Sigmoid colon (tissue), 6 donors: ENCODE measurements at regions not wholly inside any gene's neighbourhood (a gene's known extent, or its start where the extent isn't known, plus 50 kb on each side); places are given as distances from the start of the nearest gene placed in this dataset.

ENCODE experiments used
- DNase-seq: peaks from one replicate; pipeline ENCODE4 v3.0.0-alpha.2; 2019
- H3K27ac ChIP-seq, 4 donors: fragments of 200-600 bp; sonication (generic); one replicate each; pipeline ENCODE4 v1.5.1; 2016 to 2019; ENCODE audit warnings: mild to moderate bottlenecking in 1 of 4
- H3K27me3 ChIP-seq, 3 donors: fragments of 200-600 bp; sonication (generic); one replicate each; pipeline ENCODE4 v1.5.1; 2019; ENCODE audit warnings: mild to moderate bottlenecking in 1 of 3
- H3K36me3 ChIP-seq, 4 donors: fragments of 200-600 bp; sonication (generic); one replicate each; pipeline ENCODE4 v1.5.1; 2016 to 2019
- H3K4me1 ChIP-seq, 4 donors: fragments of 200-600 bp; sonication (generic); one replicate each; pipeline ENCODE4 v1.5.1; 2017 to 2019
- H3K4me3 ChIP-seq, 4 donors: fragments of 200-600 bp; sonication (generic); one replicate each; pipeline ENCODE4 v1.5.1; 2017 to 2019; ENCODE audit warnings: mild to moderate bottlenecking in 2 of 4, moderate library complexity in 1 of 4
- H3K9me3 ChIP-seq, 4 donors: fragments of 200-600 bp in 3 of 4; sonication (generic) in 3 of 4; one replicate each; pipeline versions ENCODE4 v1.5.1 to v1.6.1; 2013 to 2019
- EP300 ChIP-seq, 4 donors: sonication (generic); formaldehyde crosslinking; IDR thresholded peaks; one replicate each; pipeline ENCODE4 v1.6.1; 2017; ENCODE audit warnings: antibody characterized with exemption in 4 of 4
- POLR2A ChIP-seq, 2 donors: fragments of 450-650 bp; IDR thresholded peaks; one replicate each; pipeline ENCODE4 v1.6.1; 2016; ENCODE audit warnings: antibody characterized with exemption in 2 of 2, mild to moderate bottlenecking in 2 of 2, moderate library complexity in 2 of 2
- POLR2AphosphoS5 ChIP-seq, 4 donors: sonication (generic); formaldehyde crosslinking; IDR thresholded peaks; one replicate each; pipeline ENCODE4 v1.6.1; 2017; ENCODE audit warnings: antibody characterized with exemption in 4 of 4
- WGBS, 2 donors: extraction: QIAGEN DNeasy Blood & Tissue Kit; methylation state at CpG; one replicate each; pipeline ENCODE4 v1.1.7; 2013; 5-methylcytosine and 5-hydroxymethylcytosine counted together
- intact Hi-C: fragments of 100-400 bp; cut with DNase I; formaldehyde crosslinking; loops from one replicate; pipeline ENCODE4 v1.15.1; 2023
- TF ChIP-seq, protein P1 (sequence below), 4 experiments: fragments of 450-650 bp in 3 of 4; fragments of 200-600 bp in 1 of 4; IDR thresholded peaks; one replicate each; pipeline ENCODE4 v1.5.1; 2016 to 2019; ENCODE audit warnings: antibody characterized with exemption in 4 of 4, mild to moderate bottlenecking in 3 of 4, moderate library complexity in 2 of 4
- donor health status: healthy with polysubstance abuse.
- donor health status: healthy.

DNA sequence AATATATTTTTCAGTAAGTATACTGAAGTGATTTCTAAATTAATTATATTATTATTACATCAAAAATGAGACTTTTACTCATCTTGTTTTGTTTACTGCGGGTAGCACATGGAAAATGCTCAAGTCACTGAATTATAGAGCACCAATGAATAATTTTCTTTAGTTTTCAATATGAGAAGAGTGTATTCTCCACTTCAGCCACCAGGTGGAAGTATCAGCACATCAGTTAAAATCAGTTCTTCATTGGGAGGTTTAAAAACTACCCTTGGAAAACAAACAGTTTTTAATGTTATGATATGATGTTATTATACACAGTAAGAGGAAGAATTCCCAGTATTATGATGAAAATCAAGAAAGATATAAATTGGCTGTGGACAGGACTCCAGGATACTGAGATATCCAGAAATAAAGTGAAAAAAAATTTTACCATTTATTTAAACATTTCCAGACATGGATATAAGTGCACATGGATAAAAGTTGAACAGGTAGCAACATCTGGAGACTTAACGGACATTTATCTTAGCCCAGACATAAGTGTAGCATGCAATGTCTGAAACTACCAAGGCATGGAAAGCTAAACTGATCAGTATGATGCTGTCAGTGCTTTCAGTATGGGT lies 467.3 kb downstream of the KCNJ2 start:
- no peaks in the 10 kb centered on the region for H3K36me3 ChIP-seq
- intact Hi-C loops = loop anchor here (1.0 to 10.0 kb wide), 3 partner anchors 128 to 1904 kb away; no protein-coding TSS in a partner anchor
- H3K27ac ChIP-seq = no peak overlapping the region
- no peaks in the 10 kb centered on the region for H3K27me3 ChIP-seq
- no peak for DNase-seq
- no peaks in the 10 kb centered on the region for H3K9me3 ChIP-seq
- TF ChIP-seq, protein P1, sequence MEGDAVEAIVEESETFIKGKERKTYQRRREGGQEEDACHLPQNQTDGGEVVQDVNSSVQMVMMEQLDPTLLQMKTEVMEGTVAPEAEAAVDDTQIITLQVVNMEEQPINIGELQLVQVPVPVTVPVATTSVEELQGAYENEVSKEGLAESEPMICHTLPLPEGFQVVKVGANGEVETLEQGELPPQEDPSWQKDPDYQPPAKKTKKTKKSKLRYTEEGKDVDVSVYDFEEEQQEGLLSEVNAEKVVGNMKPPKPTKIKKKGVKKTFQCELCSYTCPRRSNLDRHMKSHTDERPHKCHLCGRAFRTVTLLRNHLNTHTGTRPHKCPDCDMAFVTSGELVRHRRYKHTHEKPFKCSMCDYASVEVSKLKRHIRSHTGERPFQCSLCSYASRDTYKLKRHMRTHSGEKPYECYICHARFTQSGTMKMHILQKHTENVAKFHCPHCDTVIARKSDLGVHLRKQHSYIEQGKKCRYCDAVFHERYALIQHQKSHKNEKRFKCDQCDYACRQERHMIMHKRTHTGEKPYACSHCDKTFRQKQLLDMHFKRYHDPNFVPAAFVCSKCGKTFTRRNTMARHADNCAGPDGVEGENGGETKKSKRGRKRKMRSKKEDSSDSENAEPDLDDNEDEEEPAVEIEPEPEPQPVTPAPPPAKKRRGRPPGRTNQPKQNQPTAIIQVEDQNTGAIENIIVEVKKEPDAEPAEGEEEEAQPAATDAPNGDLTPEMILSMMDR (IDR thresholded peaks at IDR 0.05) = peak; percentile 65 to 85 (median 78)
- TF ChIP-seq EP300 (IDR thresholded peaks at IDR 0.05) = no peak
- no peaks in the 10 kb centered on the region for H3K4me1 ChIP-seq
- H3K4me3 ChIP-seq = no peak overlapping the region
- 17 to 32% methylated on average over 2 of the region's 2 CpGs for WGBS, 2 donors

DNA sequence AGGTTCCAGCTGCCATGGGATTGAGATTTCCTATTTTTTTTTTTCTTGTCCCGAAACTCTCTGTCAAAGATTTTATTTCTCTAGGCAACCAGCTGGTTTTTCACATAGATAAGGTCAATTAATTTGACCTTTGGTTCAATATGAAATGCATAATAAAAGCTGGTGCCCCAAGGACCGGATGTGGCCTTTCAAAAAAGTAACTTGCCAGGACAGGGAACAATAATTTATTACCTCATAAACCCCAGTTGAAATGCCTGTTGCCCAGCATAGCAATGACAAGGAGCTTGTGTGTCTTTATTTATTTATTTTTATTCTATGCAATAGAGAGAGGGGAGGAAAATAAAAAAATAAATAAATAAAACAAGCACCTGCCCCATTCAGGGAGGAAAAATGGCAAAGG lies 472.7 kb downstream of the KCNJ2 start:
- Histone ChIP-seq H3K27me3 (no peaks in the 10 kb centered on the region), H3K4me3 (no peak overlapping the region), H3K9me3 (peaks cover 0 to 5% (median 0%) of the 10 kb centered on the region in 4 donors), H3K4me1 (no peaks in the 10 kb centered on the region), H3K36me3 (no peaks in the 10 kb centered on the region), H3K27ac (no peak overlapping the region)
- intact Hi-C loops = no loop called here
- TF ChIP-seq, protein P1 (IDR thresholded peaks at IDR 0.05) = no peak
- TF ChIP-seq EP300 (IDR thresholded peaks at IDR 0.05) = no peak
- no peak for TF ChIP-seq POLR2A (IDR thresholded peaks at IDR 0.05)
- no peak for TF ChIP-seq POLR2AphosphoS5 (IDR thresholded peaks at IDR 0.05)
- DNase-seq = no peak
- WGBS, 2 donors = 57 to 61% methylated on average over 2 of the region's 2 CpGs

DNA sequence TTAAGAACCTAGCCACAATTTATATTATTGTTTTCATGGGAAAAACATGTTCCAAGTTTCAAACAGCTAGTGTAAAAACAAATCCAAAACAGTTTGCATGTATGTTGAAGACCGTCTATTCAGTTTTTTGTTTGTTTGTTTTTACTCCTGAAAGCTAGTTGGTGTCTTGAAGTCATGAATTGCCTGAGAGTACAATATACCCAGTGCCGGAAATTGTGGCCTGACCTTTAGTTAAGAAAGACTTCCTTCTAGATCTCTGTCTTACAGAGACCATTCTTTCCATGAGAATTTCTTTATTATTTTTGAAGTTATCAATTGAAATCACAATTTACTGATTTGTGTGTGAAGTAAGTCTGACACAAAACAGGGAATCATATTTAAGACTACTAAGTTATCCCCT lies 474.8 kb downstream of the KCNJ2 start:
- H3K36me3 ChIP-seq = no peaks in the 10 kb centered on the region
- WGBS, 2 donors = 33 to 58% methylated on average over 2 of the region's 2 CpGs
- H3K9me3 ChIP-seq = peaks cover 0 to 5% (median 0%) of the 10 kb centered on the region in 4 donors
- DNase-seq = no peak
- H3K27ac ChIP-seq = no peak overlapping the region
- no peak overlapping the region for H3K4me3 ChIP-seq
- TF ChIP-seq, protein P1 (IDR thresholded peaks at IDR 0.05) = no peak
- TF ChIP-seq EP300 (IDR thresholded peaks at IDR 0.05) (no peak), POLR2A (IDR thresholded peaks at IDR 0.05) (no peak), POLR2AphosphoS5 (IDR thresholded peaks at IDR 0.05) (no peak)
- intact Hi-C loops = no loop called here
- H3K4me1 ChIP-seq = no peaks in the 10 kb centered on the region
- H3K27me3 ChIP-seq = no peaks in the 10 kb centered on the region

DNA sequence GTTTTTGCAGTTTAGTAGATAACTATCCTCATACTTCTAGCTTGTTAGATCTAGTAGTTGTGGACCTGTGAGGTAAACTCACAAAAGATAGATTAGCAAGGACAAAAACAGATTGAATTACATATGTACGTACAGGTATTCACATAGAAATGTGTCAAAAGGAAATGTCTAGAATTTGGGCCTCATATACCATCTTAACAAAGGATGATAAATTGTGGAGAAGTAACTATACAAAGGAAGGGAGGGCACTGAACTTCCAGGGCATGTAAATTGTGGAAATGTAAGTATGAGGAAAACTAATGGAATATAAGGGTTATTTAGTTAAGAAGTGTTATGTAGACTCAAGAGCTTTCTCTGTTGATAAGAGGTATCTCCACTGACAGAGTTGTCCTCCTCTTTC lies 477.3 kb downstream of the KCNJ2 start:
- Histone ChIP-seq H3K4me1 (no peaks in the 10 kb centered on the region), H3K27ac (no peak overlapping the region), H3K27me3 (no peaks in the 10 kb centered on the region), H3K36me3 (no peaks in the 10 kb centered on the region), H3K9me3 (peaks cover 0 to 5% (median 0%) of the 10 kb centered on the region in 4 donors), H3K4me3 (no peak overlapping the region)
- intact Hi-C loops = no loop called here
- no peak for DNase-seq
- 96 to 97% methylated on average over 1 of the region's 1 CpG for WGBS, 2 donors
- no peak for TF ChIP-seq EP300 (IDR thresholded peaks at IDR 0.05)
- no peak for TF ChIP-seq POLR2A (IDR thresholded peaks at IDR 0.05)
- TF ChIP-seq POLR2AphosphoS5 (IDR thresholded peaks at IDR 0.05) = no peak
- TF ChIP-seq, protein P1 (IDR thresholded peaks at IDR 0.05) = no peak

DNA sequence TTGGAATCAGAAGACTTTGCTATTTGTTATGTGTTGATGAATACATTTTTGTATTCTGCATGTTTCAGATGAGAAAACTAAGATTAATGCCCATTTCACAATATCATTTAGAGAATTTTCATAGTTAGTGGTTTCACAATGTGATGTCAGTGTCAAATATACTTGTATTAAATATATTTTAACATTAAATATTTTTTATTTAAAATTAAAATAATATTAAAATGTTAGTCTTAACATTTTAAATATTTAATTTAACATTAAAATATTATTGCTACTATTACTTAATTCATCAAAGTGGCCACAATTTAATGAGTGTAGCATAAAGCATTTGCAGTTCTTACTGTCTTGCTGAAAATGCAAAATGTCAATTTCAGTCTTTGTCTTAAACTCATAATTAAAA lies 478.8 kb downstream of the KCNJ2 start:
- Histone ChIP-seq H3K4me1 (no peaks in the 10 kb centered on the region), H3K27me3 (no peaks in the 10 kb centered on the region), H3K36me3 (no peaks in the 10 kb centered on the region), H3K4me3 (no peak overlapping the region), H3K9me3 (peaks cover 0 to 5% (median 0%) of the 10 kb centered on the region in 4 donors), H3K27ac (no peak overlapping the region)
- DNase-seq = no peak
- TF ChIP-seq, protein P1 (IDR thresholded peaks at IDR 0.05) = no peak
- TF ChIP-seq POLR2AphosphoS5 (IDR thresholded peaks at IDR 0.05) = no peak
- TF ChIP-seq EP300 (IDR thresholded peaks at IDR 0.05) = no peak
- TF ChIP-seq POLR2A (IDR thresholded peaks at IDR 0.05) = no peak
- intact Hi-C loops = no loop called here
